ENCODE measurements at regions not wholly inside any gene's neighbourhood (a gene's known extent, or its start where the extent isn't known, plus 50 kb on each side); places are given as distances from the start of the nearest gene placed in this dataset.

DNA sequence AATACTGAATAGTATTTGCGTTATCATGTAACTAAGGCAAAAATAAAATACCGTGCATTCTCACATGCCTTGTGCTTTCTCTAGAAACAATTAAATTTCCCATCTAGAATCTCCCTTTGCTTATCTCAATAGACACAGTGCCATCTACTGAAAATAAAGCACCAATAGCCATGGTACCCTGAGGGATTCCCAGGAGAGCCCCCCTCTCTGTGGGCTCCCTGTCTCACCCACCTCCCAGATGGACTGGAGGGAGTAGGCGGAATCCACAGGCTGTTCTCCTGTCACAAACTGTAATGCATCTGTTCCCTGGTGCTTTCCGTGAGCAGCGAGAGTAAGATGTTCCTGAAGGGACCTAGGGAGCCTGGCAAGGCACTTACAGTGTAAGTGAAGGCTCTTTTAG, 112.4 kb upstream of the UPP2 start:
- Histone ChIP-seq H3K36me3 (ENCODE audit: insufficient read depth, low read length) (no peaks in the 10 kb centered on the region), H3K4me1 (ENCODE audit: insufficient read depth, low read length) (no peaks in the 10 kb centered on the region)

DNA sequence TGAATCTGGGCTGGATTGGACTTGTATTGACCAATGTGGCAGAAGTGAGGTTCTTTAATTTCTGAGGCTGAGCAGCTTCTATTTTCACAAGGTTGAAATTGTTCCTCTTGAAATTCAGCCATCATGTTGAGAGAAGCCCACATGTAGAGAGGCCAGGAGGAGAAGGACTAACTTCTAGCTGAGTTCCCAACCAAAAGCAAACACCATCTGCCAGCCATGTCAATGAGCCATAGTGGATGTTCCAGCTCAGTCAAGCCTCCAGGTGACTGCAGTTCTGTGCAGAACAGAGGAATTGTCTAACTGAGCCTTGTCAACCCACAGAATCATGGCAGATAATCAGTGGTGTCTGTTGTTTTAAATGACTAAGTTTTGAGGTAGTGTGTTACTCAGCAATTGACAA, 110.6 kb upstream of the ACVR1 start:
- Histone ChIP-seq H3K9me3 (ENCODE audit: control insufficient read depth, insufficient read depth, low read length) (no peaks in the 10 kb centered on the region), H3K4me1 (ENCODE audit: insufficient read depth, low read length) (no peaks in the 10 kb centered on the region), H3K9ac (ENCODE audit: low read depth, low read length) (no peak overlapping the region), H3K36me3 (ENCODE audit: insufficient read depth, low read length) (no peaks in the 10 kb centered on the region)

More for the DNA sequence above, 112.4 kb upstream of the UPP2 start:
- H3K9ac ChIP-seq (ENCODE audit: low read depth, low read length), result no peak overlapping the region
- H3K9me3 ChIP-seq (ENCODE audit: control insufficient read depth, insufficient read depth, low read length), result no peaks in the 10 kb centered on the region

DNA sequence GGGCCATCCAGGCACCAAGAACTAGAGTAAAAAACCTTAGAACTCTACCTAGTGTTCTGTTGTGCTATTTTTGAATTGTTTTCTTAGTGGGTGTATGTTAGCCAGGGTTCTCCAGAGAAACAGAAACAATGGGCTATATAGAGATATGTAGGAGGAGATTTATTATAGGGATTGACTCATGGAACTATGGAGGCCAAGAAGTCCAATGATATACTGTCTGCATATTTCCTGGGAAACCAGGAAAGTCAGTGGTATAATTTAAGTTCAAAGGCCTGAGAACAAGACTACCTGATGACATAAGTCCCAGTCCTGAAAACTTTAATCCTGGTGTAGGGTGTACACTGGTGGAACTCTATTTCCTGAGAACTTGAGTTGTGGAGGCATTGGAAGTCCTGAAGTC, 108.7 kb upstream of the ACVR1 start:
- H3K9ac ChIP-seq (ENCODE audit: low read depth, low read length), result no peak overlapping the region
- no peaks in the 10 kb centered on the region for H3K4me1 ChIP-seq (ENCODE audit: insufficient read depth, low read length)
- no peaks in the 10 kb centered on the region for H3K36me3 ChIP-seq (ENCODE audit: insufficient read depth, low read length)
- no peaks in the 10 kb centered on the region for H3K9me3 ChIP-seq (ENCODE audit: control insufficient read depth, insufficient read depth, low read length)

DNA sequence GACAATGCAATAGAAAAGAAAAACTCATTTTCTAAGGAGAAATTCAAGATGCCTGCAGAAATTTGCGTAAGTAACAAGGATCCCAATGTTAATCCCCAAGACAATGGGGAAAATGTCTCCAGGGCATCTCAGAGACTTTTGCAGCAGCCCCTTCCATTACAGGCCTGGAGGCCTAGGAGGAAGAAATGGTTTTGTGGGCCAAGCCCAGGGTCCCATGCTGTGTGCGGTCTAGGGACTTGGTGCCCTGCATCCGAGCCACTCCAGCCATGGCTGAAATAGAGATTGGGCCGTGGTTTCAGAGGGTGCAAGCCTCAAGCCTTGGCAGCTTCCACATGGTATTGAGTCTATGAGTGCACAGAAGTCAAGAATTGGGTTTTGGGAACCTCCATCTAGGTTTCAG, 103.9 kb upstream of the ACVR1 start:
- no peaks in the 10 kb centered on the region for H3K36me3 ChIP-seq (ENCODE audit: insufficient read depth, low read length)
- H3K9ac ChIP-seq (ENCODE audit: low read depth, low read length), result no peak overlapping the region
- no peaks in the 10 kb centered on the region for H3K9me3 ChIP-seq (ENCODE audit: control insufficient read depth, insufficient read depth, low read length)
- H3K4me1 ChIP-seq (ENCODE audit: insufficient read depth, low read length), result no peaks in the 10 kb centered on the region

GRCh38 chr2:157971702-157972101, 95.6 kb upstream of the ACVR1 start:
- H3K9me3 ChIP-seq (ENCODE audit: control insufficient read depth, insufficient read depth, low read length), result no peaks in the 10 kb centered on the region
- no peak overlapping the region for H3K9ac ChIP-seq (ENCODE audit: low read depth, low read length)
- H3K4me1 ChIP-seq (ENCODE audit: insufficient read depth, low read length), result no peaks in the 10 kb centered on the region
- no peaks in the 10 kb centered on the region for H3K36me3 ChIP-seq (ENCODE audit: insufficient read depth, low read length)

DNA sequence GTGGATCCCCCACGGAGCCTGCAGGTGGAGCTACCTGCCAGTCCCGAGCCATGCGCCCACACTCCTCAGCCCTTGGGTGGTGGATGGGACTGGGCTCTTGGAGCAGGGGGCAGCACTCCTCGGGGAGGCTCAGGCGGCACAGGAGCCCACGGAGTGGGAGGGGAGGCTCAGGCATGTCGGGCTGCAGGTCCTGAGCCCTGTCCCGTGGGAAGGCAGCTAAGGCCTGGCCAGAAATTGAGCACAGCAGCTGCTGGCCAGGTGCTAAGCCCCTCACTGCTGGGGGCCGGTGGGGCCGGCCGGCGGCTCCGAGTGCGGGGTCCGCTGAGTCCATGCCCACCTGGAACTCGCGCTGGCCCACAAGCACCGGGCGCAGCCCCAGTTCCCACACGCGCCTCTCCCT, 91.7 kb upstream of the ACVR1 start:
- Histone ChIP-seq H3K9ac (ENCODE audit: low read depth, low read length) (no peak overlapping the region), H3K36me3 (ENCODE audit: insufficient read depth, low read length) (no peaks in the 10 kb centered on the region), H3K4me1 (ENCODE audit: insufficient read depth, low read length) (no peaks in the 10 kb centered on the region), H3K9me3 (ENCODE audit: control insufficient read depth, insufficient read depth, low read length) (no peaks in the 10 kb centered on the region)

- Histone ChIP-seq H3K9me3 (ENCODE audit: control insufficient read depth, insufficient read depth, low read length) (peaks cover 9% of the 10 kb centered on the region), H3K36me3 (ENCODE audit: insufficient read depth, low read length) (no peaks in the 10 kb centered on the region), H3K4me1 (ENCODE audit: insufficient read depth, low read length) (no peaks in the 10 kb centered on the region), H3K9ac (ENCODE audit: low read depth, low read length) (no peak overlapping the region)
Observed at GRCh38 chr2:157959249-157959648, 83.1 kb upstream of the ACVR1 start.

- H3K9ac ChIP-seq (ENCODE audit: low read depth, low read length), result no peak overlapping the region
- H3K4me1 ChIP-seq (ENCODE audit: insufficient read depth, low read length), result no peaks in the 10 kb centered on the region
- H3K36me3 ChIP-seq (ENCODE audit: insufficient read depth, low read length), result no peaks in the 10 kb centered on the region
- H3K9me3 ChIP-seq (ENCODE audit: control insufficient read depth, insufficient read depth, low read length), result peaks cover 9% of the 10 kb centered on the region
Observed at GRCh38 chr2:157957596-157957995, 81.5 kb upstream of the ACVR1 start.

DNA sequence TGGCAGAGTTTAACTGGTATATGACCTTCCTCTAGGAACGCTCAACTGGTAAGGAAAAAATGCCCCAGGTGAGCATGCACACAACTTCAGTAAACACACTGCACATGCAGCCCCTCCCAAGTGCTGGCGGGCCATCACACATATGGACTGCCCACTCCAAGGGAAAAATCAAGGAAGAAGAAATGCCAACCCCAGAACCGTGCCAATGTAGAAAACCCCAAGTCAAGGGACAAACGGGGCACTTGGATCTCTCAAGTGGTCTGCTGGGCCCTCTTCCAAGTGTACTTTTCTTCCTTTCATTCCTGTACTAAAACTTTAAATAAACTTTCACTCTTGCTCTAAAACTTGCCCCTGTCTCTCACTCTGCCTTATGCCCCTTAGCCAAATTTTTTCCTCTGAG, 76.4 kb upstream of the ACVR1 start:
- Histone ChIP-seq H3K36me3 (ENCODE audit: insufficient read depth, low read length) (no peaks in the 10 kb centered on the region), H3K4me1 (ENCODE audit: insufficient read depth, low read length) (no peaks in the 10 kb centered on the region), H3K9ac (ENCODE audit: low read depth, low read length) (no peak overlapping the region), H3K9me3 (ENCODE audit: control insufficient read depth, insufficient read depth, low read length) (peaks cover 2% of the 10 kb centered on the region; the same call in 1 of the 2 replicates)

GRCh38 chr2:157948856-157949255, 72.7 kb upstream of the ACVR1 start:
- Histone ChIP-seq H3K9ac (ENCODE audit: low read depth, low read length) (no peak overlapping the region), H3K4me1 (ENCODE audit: insufficient read depth, low read length) (no peaks in the 10 kb centered on the region), H3K9me3 (ENCODE audit: control insufficient read depth, insufficient read depth, low read length) (no peaks in the 10 kb centered on the region), H3K36me3 (ENCODE audit: insufficient read depth, low read length) (no peaks in the 10 kb centered on the region)

DNA sequence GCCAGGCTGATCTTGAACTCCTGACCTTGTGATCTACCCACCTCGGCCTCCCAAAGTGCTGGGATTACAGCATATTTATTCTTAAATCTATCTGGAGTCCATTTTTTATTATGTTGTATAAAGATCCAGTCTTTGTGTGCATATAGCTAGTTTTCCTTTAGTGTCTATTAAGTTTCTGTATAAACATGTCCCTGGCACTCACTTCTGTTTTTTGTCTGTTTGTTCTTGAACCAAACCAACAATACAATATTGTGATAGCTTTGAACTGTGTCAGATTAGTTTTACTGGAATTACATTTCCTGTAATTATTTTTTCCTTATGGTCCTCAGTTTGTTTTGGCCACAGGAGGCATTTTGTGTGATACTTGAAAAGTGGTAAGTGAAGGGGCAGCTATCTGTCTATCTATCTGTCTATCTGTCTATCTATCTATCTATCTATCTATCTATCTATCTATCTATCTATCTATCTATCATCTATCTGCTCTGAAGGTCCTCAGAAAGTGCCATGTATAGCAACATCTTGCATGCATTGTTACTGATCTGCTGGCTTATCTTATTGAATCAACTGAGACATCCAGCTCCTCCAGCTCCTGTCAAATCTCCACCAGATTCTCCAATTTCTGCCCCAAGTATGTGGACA, 70.9 kb upstream of the ACVR1 start:
- no peaks in the 10 kb centered on the region for H3K4me1 ChIP-seq (ENCODE audit: insufficient read depth, low read length)
- H3K36me3 ChIP-seq (ENCODE audit: insufficient read depth, low read length), result no peaks in the 10 kb centered on the region
- no peaks in the 10 kb centered on the region for H3K9me3 ChIP-seq (ENCODE audit: control insufficient read depth, insufficient read depth, low read length)
- H3K9ac ChIP-seq (ENCODE audit: low read depth, low read length), result no peak overlapping the region

DNA sequence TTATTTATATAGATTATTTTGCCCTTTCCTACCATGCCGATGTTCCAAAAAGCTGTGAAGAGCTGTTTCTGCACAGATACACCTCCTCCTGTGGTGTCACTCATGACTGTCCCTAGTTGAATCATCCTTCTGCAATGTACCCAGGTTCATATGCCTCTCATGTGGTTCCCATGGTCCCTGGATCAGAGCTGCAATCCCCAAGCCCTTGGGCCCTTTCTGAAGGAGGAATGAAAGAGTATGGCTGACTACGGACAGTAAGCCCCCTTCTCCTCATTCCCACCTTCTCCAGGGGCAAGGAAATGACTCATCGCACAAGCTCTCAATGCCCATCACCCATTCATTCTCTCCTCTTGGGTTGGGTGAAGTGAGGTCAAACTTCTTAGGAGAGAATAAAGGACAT, 63.9 kb upstream of the ACVR1 start:
- H3K9ac ChIP-seq (ENCODE audit: low read depth, low read length), result no peak overlapping the region
- H3K4me1 ChIP-seq (ENCODE audit: insufficient read depth, low read length), result peaks cover 15% of the 10 kb centered on the region
- H3K9me3 ChIP-seq (ENCODE audit: control insufficient read depth, insufficient read depth, low read length), result no peaks in the 10 kb centered on the region
- no peaks in the 10 kb centered on the region for H3K36me3 ChIP-seq (ENCODE audit: insufficient read depth, low read length)

GRCh38 chr2:157938556-157938955, 62.4 kb upstream of the ACVR1 start:
- H3K9ac ChIP-seq (ENCODE audit: low read depth, low read length), result no peak overlapping the region
- no peaks in the 10 kb centered on the region for H3K36me3 ChIP-seq (ENCODE audit: insufficient read depth, low read length)
- no peaks in the 10 kb centered on the region for H3K9me3 ChIP-seq (ENCODE audit: control insufficient read depth, insufficient read depth, low read length)
- H3K4me1 ChIP-seq (ENCODE audit: insufficient read depth, low read length), result peaks cover 29% of the 10 kb centered on the region

DNA sequence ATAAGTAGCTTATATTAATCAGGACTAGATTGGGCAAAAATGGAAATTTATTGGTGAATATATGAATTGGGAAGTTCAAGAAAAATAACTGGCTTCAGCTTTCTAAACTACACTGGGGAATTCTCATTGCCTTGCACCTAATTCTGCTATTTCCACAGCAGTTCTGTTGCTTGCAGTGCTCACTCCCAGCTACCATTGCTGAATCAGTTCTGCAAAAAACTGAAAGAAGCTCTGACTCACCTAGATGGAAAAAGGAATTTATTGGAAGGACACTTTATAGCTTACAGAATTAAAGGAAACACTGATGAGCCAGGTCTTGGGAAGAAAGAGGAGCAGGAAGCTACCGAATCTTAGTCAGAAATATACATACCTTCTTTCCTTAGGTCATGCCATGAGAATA, 60.3 kb upstream of the ACVR1 start:
- Histone ChIP-seq H3K9ac (ENCODE audit: low read depth, low read length) (no peak overlapping the region), H3K4me1 (ENCODE audit: insufficient read depth, low read length) (peaks cover 40% of the 10 kb centered on the region), H3K9me3 (ENCODE audit: control insufficient read depth, insufficient read depth, low read length) (no peaks in the 10 kb centered on the region), H3K36me3 (ENCODE audit: insufficient read depth, low read length) (no peaks in the 10 kb centered on the region)

GRCh38 chr2:157935378-157935906, 59.3 kb upstream of the ACVR1 start:
- H3K4me1 ChIP-seq (ENCODE audit: insufficient read depth, low read length), result peaks cover 41% of the 10 kb centered on the region
- no peak overlapping the region for H3K9ac ChIP-seq (ENCODE audit: low read depth, low read length)
- no peaks in the 10 kb centered on the region for H3K9me3 ChIP-seq (ENCODE audit: control insufficient read depth, insufficient read depth, low read length)
- no peaks in the 10 kb centered on the region for H3K36me3 ChIP-seq (ENCODE audit: insufficient read depth, low read length)

Measured in ES-I3 (cell line).